NCI-H1105 treated with DMSO at 0.1 percent for 48 hours (cell line): ENCODE measurements at regions not wholly inside any gene's neighbourhood (a gene's known extent, or its start where the extent isn't known, plus 50 kb on each side); places are given as distances from the start of the nearest gene placed in this dataset.

ENCODE experiments used
- DNase-seq: peaks from one replicate; lab custom pipeline; 2025; lab: John Stamatoyannopoulos, UW

DNA sequence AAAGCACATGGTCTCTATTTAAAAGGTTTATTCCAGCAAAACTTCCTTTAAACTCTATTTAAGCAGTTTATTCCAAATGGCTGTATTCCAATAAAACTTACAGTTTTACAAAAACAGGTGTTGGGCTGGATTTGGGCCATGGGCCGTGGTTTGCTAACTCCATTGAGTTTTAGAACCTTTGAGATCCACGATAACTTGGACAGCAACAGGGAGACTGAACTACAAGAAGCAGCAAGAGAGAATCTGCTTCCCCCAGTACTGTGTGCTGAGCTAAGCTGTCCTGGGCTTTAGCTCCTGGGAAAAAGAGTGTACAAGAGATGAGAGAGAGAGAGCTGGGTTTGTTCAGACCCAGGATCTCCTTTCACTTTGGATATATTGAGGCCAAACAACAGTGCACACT lies 204.0 kb upstream of the CELF2 start:
- no peak for DNase-seq

DNA sequence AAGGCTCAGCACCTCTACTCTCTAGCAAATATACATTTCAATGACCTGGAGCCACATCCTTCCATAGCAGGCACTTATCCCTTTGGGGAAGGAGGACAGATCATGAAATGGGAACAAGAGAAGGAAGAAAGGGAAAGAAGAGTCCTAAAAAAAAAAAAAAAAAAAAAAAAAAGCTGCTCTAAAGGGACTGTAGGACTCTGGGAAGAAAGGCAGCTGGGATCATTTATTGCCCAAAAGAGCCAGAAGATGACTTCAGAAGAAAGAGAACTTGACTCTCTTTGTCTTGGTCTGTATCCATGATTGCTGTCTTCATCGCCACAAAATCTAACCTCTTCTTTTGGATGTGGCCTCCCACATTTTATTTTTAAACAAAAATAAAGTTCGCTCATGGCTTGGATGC lies 203.6 kb upstream of the CELF2 start:
- DNase-seq, result no peak

DNA sequence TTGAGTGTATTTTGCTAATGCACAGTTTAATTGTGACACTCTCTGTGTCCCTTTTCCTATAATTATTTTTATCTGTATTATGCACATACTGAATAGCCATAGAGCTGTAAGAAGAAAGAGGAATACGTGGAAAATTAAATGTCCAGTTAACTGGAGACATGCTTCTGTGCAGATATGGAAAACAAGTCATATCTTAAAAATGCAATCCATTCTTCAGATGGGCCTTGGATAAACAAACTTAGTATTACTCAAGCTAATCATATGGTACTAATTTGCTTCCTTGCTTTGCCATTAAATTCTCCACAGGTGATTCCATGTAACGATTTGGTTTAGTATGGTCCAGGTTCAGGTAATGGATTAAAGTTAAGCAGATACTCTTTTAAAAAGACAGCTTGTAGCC lies 201.2 kb upstream of the CELF2 start:
- DNase-seq, result no peak

DNA sequence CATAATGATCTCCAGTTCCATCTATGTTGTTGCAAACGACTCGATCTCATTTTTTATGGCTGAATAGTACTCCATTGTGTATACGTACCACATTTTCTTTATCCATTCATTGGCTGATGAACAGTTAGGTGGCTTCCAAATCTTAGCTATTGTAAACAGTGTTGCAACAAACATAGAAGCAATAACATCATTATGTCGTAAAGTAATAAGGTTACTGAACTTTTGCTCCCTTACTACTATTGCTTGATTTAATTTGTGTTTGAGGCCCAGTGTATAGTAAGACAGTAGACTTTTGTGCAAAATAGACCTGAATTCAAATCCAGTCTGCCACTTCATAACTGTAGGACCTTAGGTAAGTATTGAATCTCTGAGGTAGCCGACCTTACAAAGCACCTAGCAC lies 200.1 kb upstream of the CELF2 start:
- DNase-seq, result no peak

DNA sequence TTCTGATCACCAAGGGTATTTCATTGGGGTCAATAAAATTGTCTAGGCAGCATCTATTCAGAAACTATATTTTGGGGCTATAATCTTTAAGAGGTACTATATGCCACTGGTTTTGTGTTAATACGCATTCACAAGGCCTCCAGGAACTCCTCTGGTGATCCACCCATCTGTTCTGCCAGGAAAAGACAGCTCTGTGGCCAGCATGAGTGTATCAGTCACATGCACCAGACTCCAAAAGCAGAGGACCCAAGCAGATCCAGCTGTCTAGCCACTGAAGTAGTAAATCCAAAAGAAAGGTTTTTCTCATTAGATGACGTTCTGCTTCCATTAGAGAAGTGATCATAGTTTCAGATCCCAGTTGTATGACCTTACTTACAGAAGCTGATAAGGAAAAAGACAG lies 199.6 kb upstream of the CELF2 start:
- DNase-seq, result no peak

DNA sequence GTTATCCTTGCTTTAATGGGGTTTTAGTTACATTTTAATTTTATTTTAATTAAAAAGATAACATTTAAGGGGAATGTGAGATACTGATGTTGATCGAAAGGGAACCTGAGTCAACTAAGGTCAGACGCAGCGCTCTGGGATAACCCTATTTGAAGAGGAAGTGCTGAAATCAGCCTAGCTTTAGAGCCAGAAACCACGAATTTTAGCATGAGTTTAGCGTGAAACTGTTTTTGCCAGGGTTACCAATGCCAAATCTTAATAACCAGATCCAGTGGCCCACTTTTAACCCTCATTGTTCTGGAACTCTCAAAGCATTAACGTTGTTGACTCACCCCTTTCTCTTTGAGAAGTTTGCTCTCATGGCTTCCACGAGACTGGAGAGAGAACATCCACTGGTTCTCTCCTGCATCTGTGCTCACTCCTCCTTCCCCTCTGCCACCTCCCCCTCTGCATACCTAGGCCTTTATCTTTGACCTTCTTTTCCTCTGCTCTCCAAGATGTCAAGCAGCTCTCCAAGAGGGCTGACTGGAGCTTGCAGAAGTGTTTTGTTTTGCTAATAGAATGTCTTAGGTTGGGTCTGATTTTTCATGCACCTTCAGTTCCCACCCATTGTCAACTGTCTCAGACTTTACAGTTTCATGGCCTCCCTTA lies 198.3 kb upstream of the CELF2 start:
- DNase-seq, result no peak

DNA sequence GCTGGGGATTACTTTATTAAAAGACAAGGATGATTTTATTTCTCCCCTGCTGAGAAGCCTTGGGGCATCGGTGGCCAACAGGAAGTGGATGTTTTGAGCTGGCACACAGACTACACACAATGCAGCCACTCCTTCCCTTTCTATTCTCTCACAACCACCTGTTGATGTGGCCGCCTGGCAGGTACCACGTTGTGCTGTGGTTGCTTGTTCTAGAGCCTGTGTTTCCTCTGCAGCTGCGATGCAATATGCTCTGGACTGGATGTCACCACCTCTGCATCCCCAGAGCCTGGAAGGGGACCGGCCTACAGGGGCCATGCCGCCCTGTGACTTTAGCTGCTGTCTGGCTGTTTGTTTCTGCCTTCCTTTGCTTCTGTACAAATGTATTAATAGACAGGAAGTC lies 195.7 kb upstream of the CELF2 start:
- no peak for DNase-seq

DNA sequence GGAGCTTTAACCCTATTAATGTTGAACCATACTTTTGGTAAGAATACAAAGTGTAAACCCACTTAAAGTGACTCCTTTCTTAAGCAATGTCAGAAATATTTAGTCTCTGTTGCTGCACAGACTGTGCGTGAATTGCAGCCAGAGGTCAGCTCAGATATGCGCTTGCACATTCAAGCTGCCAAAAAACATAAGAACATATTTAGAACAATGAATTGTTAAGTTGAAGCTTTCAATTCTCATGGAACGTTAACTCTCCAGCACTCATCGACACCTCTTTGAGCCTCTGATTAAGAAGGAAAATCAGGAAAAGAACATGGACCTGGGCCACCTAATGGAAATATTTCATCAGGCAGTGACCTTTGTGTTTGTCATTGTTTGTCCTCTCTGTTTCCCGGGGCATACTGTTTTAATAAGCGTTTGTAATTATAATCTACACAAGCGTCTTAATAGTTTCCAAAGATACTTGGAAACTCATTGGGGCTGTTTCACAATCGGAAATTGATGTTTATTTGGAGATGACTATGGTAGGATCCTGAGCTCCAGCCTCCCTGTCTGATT lies 193.0 kb upstream of the CELF2 start:
- DNase-seq, result no peak

DNA sequence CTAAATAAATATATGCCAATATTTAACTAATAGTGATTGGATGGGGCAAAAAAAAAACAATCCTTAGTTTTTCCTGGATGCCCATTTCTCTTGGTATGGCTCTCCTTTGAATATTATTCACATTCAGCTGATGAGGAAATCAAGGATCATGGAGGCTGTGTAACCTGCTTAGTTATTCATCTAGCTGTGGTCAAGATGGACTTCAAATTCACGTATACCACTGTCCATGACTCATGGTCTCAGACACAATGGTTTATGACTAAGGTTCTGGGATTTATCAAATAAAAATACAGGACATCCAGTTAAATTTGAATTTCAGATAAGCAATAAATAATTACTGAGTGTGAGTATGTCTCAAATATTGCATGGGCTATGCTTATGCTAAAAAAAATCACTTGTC lies 191.5 kb upstream of the CELF2 start:
- no peak for DNase-seq

DNA sequence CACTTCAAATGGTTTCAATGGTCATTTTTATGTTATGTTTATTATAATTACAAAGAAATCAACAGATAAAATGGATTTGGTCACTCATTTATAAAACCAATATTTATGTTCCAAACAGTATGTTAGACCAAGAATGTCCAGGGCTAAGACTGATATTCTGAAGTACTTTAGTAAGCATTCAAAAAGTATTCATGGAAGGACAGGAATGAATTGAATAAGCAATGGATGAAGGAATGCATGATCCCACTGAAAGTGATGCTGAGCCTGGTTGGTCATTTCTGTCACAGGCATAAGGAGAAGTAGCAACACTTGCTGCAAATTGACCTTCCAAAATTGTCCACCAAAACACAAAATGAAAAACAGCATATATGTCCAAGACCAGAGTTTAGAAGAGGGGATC lies 189.0 kb upstream of the CELF2 start:
- no peak for DNase-seq

DNA sequence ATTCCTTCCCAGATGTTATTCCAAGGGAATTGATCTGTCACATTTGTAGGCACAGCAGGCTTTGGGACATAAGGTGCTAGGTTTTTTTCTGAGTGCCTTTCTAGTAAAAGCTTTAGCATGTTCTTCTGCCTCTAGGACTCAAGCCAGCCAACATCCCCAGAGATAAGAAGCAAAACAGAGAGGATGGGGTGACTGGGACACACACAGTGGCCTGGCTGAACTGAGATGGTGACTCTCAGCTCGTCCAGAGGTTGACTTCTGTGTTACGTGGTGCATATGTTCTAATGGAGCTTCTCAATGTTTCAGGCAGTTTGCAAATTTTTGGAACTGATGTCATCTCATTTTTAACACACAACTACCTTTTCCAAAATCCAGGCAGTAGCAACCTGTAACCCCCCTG lies 188.1 kb upstream of the CELF2 start:
- DNase-seq, result no peak

DNA sequence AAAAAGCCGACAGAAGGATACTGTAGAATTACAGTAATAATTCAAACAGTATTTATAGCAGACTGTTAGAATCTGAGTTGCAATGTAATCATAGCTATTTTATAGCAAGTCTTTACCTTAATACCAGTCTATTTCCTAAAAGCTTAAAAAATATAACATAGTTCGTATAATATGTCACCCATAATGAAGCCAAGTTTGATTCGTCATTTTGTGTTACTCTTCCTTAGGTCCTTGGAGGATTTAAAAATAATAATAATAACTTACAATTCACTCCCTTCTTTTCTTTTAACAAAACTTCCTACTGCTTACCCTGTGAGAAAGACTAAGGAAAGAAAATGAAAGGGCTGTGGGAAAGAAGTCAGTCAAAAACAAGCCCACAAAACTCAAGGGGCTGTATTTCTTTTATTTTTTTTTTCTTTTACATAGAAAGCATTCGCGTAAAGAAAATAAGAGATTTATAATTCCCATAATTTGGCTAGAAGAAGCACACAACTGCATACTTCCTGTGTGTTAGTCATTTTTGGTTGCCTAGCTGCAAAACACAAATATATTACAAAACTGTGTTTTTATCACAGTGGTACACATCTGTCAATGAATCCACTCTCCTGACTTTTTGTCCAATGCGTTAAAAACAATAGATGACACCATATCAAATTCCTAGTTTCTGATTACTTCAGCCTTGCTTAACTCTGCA lies 187.2 kb upstream of the CELF2 start:
- DNase-seq, result no peak

DNA sequence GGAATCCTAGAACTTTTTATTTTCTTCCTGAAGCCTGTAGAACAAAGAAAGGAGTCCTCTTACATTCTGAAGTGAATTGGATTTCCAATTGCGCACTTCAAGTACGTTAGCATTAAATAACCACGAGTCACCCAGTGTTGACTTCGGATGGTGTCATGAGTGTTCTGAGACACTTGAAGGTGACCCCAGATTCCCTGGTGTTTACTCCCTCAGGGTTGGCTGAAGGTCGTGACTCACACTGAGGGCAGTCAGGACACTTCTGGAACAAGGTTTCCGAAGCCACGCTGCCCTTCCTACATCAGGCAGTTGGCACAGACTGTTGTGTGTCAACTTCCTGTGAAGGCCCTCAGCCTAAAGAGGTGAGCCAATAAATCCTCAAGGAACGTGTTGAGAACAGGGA lies 186.6 kb upstream of the CELF2 start:
- DNase-seq, result no peak

DNA sequence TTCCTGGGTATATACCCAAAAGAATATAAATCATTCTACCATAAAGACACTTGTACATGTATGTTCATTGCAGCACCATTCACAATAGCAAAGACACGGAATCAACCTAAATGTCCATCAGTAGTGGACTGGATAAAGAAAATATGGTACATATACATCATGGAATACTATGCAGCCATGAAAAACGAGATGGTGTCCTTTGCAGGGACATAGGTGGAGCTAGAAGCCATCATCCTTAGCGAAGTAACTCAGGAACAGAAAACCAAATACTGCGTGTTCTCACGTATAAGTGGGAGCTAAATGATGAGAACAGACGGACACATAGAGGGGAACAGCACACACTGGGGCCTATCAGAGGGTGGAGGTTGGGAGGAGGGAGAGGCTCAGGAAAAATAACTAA lies 183.7 kb upstream of the CELF2 start:
- no peak for DNase-seq

DNA sequence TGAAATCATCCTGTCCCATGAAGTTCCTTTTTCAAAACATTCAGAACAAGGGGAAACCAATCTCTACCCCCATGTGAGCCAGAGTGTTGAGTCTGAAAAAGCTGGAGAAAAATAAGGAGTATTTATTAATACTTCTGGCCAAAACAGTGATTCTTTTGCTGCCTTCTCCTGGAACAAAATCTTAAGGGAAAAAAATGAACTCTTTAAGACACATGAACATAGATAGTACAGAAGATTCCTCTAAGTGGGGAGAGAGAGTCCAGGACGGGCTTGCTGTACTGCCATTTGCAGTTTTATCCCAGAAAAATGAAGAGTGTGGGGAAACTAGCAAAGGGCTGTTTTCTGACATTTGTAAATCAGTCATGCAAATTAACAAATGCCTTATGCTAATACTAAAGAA lies 173.4 kb upstream of the CELF2 start:
- DNase-seq, result no peak

DNA sequence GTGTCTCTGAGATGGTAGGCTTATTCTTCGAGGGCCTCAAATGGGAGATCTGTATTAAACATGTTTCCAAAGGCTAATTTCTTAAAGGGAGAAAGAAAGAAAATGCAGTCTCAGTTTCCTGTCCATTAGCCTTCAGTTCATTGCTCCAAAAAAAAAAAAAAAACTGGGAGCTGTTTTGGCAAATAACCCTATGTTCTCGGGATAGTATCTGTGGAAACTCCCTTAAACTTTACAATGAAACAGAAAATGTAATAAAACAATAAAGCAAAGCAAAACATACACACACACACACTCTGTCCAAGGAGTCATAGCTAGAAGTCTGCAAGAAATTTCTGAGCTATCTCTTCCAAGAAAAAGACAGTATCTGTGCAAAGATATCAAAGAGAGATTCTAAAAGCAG lies 172.5 kb upstream of the CELF2 start:
- DNase-seq, result no peak

DNA sequence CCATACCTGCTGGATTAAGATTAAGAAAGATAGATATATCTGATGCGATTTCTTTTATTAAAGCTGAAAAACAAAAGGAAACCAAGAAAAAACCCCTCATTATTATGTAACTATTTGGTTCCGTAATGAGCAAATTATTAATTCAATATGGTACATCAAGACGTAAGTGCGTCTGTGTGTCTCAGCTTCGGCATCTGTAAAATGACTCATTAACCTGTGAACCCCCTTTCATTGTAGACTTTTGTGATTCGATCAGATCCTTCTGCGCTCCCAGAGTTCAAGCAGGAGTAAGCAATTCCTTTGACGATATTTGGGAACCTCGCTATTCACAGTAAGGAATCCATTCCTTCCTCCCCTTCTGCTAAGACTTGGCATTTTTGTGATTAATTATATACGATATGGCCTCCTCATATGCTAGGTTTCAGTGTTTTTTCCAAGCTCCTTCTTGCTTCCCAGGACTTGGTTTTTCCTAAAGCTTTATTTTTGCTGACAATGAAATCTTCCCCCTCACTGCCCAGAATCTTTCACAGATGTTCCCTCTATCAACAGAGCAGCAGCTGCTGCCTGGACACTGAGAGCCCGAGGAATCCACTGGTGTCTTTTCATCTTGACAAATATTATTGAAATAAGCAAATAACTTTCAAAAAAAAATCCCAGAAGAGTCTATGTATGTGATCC lies 171.7 kb upstream of the CELF2 start:
- DNase-seq, result no peak

DNA sequence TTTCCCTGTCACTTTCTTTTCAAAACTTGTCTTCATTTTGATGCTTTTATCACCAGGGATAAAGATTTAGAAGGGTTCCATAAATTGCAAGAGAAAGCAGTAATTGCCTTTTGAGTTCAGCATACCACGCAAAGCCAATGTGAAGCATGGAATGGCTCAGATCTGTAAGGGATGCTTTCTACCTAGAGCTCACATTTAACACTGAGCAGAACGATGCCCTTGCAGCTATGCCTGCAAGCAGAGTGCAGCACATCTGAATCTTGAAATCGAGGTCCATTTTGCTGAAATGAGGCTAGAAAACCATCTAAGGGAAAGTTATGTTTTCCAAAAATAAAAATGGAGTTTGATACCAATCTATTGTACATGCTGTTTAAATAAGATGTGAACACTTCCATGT lies 171.2 kb upstream of the CELF2 start:
- no peak for DNase-seq

DNA sequence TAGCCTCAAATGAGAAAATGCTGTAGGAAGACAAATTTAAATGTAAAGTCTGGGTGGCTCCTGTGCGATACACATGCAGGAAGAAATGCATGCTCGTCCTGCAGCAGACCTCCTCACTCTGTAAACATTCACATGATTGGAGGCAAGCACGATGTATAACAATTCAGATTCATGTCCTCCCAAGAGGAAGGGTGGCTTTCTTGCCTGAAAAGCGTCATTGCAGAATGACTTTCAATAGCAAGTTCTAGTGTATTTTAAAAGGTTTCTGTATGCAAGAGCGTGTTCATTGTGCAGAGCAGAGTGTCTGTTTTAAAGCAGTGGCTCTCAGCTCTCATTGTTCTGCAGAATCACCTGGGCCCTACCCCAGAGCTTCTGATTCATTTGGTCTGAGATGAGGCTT lies 170.3 kb upstream of the CELF2 start:
- no peak for DNase-seq

DNA sequence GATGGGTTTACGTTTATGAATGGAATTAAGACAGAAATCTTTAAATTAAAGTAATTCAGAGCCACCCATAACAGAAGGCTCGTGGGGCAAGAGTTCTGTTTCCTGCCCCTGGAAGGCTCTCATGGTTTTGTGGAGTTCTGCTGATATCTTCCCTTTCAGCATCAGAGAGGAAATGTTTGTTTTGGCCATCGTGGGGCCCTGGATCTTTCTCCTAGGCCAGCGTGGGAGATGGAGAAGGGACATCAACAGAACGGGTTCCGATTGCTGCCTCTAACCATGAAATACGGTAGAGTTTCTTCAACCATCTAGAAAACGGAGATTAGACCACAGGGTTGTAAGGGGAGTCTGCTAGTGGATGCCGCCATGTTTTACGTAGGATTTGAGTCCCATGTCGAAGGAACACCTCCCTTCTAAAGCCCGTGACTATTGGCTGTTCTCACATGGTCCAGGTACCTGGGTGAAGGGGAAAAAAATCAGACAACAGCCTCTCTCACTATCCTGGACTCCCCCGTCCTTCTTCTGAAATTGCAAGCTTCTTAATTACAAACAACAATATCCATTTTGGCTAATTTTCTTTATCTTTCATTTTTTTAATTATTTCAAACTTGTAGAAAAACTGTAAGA lies 169.1 kb upstream of the CELF2 start:
- no peak for DNase-seq

DNA sequence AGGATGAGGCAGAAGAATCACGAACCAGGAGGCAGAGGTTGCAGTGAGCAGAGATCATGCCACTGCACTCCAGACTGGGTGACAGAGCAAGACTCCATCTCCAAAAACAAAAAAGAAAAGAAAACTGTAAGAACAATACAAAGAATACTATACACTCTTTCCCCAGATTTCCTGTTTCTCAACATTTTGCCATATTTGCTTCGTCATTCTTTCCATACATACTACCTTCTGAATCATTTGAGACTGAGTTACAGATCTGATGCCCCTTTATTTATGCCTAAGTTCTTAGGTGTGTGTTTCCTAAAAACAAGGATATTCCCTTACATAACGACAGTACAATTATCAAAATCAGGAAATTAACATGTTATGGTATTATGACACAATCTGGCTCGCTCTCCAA lies 168.4 kb upstream of the CELF2 start:
- DNase-seq, result no peak

DNA sequence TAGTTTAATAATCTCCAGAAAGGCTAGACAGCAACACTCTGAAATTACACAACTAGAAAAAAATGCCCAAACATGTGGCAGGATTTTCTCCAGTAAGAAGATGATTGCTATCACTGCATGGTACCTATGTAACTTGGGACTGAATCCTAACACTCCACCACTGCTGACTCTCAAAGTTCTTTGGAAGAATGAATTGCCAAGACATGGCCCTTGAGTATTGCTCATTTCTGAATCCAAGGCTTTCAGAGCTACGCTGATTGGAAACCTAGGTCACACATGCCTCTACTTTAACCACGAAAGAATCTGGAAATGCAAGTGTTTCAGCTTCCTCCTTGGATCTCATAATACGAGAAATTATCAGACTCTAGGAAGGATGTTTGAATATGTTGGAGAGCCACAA lies 167.5 kb upstream of the CELF2 start:
- DNase-seq, result no peak

DNA sequence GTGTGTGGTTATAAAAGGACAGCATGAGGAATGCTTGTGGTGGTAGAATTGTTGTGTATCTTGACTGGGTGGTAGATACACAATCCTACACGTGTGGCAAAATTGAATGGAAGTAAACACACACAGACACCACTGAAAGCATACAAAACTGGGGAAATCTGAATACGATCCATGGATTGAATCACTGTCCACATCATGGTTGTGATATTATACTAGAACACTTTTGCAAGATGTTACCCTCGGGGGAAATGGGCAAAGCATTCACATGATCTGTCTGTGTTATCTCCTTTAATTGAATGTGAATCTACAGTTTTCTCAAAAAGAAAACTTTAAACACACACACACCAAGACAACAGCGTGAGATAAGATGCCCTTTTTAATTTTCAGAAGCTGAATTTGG lies 165.2 kb upstream of the CELF2 start:
- no peak for DNase-seq
